Caco-2 (cell line): ENCODE measurements at regions not wholly inside any gene's neighbourhood (a gene's known extent, or its start where the extent isn't known, plus 50 kb on each side); places are given as distances from the start of the nearest gene placed in this dataset.

Source experiments
- BruUV-seq: library from RNA; stranded (reverse); fragments of 400-500 nt; replicated peaks from 2 replicates; lab custom pipeline; 2021; lab: Mats Ljungman, UMichigan
- CTCF ChIA-PET: fragments of 300-600 bp; sonication (Branson Sonifier 250); formaldehyde crosslinking; loops from one replicate; lab custom pipeline; 2022; ENCODE audit warnings: antibody characterized with exemption; lab: Charles Lee
- POLR2A ChIA-PET: fragments of 300-600 bp; sonication (Branson Sonifier 250); formaldehyde crosslinking; loops from one replicate; lab custom pipeline; 2022; ENCODE audit warnings: antibody characterized with exemption; lab: Charles Lee
- DNase-seq, 2 experiments: peaks; one replicate each; pipeline versions ENCODE4 v3.0.0 to v3.0.0-alpha.2; 2020 to 2022
- H3K27me3 ChIP-seq: replicated peaks from 2 replicates; pipeline ENCODE4 v1.6.0; 2011; ENCODE audit warnings: low read length; ENCODE audit not compliant: control insufficient read depth, insufficient read depth
- H3K36me3 ChIP-seq: 2 replicates; pipeline ENCODE4 v1.5.1; 2011; ENCODE audit warnings: low read length; ENCODE audit not compliant: control insufficient read depth, insufficient read depth
- H3K4me1 ChIP-seq: fragments of 250-450 bp; sonication (Bioruptor Pico); 2 replicates; pipeline ENCODE4 v1.5.1; 2020; ENCODE audit warnings: mild to moderate bottlenecking
- H3K4me3 ChIP-seq: 2 replicates; pipeline ENCODE4 v1.5.1; 2011; ENCODE audit warnings: low read depth, mild to moderate bottlenecking, control low read depth, low read length
- H3K9me3 ChIP-seq: fragments of 250-450 bp; sonication (Bioruptor Pico); 2 replicates; pipeline ENCODE4 v1.5.1; 2020; ENCODE audit warnings: mild to moderate bottlenecking, moderate library complexity
- H3K27ac Mint-ChIP-seq: one replicate; pipeline ENCODE4 v1.8.0; 2022; ENCODE audit warnings: mixed read lengths; ENCODE audit not compliant: unreplicated experiment
- H3K27me3 Mint-ChIP-seq: one replicate; pipeline ENCODE4 v1.8.0; 2022; ENCODE audit warnings: mixed read lengths; ENCODE audit not compliant: insufficient read depth, unreplicated experiment
- H3K36me3 Mint-ChIP-seq: one replicate; pipeline ENCODE4 v1.8.0; 2022; ENCODE audit warnings: mild to moderate bottlenecking, mixed read lengths; ENCODE audit not compliant: insufficient read depth, unreplicated experiment
- H3K4me1 Mint-ChIP-seq: one replicate; pipeline ENCODE4 v1.8.0; 2022; ENCODE audit warnings: low read depth, mixed read lengths; ENCODE audit not compliant: unreplicated experiment
- H3K4me3 Mint-ChIP-seq: one replicate; pipeline ENCODE4 v1.8.0; 2022; ENCODE audit warnings: mild to moderate bottlenecking, moderate library complexity, mixed read lengths; ENCODE audit not compliant: unreplicated experiment
- H3K9me3 Mint-ChIP-seq: one replicate; pipeline ENCODE4 v1.8.0; 2022; ENCODE audit warnings: mixed read lengths; ENCODE audit not compliant: unreplicated experiment
- intact Hi-C: fragments of 100-400 bp; cut with micrococcal nuclease; formaldehyde crosslinking; loops from one replicate; pipeline ENCODE4 v1.10.0; 2022; ENCODE audit not compliant: unreplicated experiment
- TF ChIP-seq, protein P1 (sequence below), 2 experiments: fragments of 200-600 bp in 1 of 2; IDR thresholded peaks; 1 replicate in 1 of 2; 2 replicates in 1 of 2; pipeline versions ENCODE4 v1.5.1 to v1.8.0; 2011 to 2022; ENCODE audit warnings: antibody characterized with exemption in 1 of 2, control low read depth in 1 of 2, inconsistent platforms in 1 of 2, low read depth in 1 of 2, low read length in 1 of 2, mild to moderate bottlenecking in 1 of 2, moderate library complexity in 1 of 2; ENCODE audit not compliant: insufficient read depth in 1 of 2, severe bottlenecking in 1 of 2, unreplicated experiment in 1 of 2

DNA sequence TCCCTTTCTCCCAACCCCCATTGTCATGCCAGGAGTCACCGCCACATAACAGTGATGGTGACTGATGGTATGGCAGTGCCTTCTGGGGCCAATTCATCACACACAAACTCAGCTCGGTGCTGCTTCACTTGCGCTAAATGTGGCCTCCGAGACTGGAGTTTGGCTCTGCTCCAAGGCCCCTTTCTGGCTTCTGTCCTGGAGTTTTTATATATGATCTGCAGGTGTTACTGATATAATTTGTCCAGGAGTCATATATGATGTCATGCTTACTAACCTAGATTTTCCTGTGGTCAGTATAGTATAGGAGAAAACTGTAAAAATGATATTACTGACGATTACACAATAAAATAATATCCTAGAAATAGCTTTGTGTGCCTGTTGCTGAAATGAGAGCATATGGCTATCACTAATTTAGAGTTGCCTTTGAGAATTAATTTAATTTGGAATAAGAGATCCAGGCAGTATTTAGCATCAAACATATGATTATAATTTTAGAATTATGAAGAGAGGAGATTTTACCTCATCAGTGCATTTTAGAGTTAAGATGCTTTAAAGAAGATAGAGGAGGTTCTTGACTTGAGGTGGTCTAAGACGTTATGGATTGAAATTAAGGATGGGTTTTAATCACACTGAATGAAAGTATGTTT lies 334.1 kb upstream of the CD180 start:
- intact Hi-C loops = no loop called here
- Mint-ChIP-seq H3K27ac (no peak overlapping the region), H3K9me3 (no peaks in the 10 kb centered on the region), H3K27me3 (no peaks in the 10 kb centered on the region), H3K36me3 (no peaks in the 10 kb centered on the region), H3K4me3 (no peak overlapping the region), H3K4me1 (peaks cover 27% of the 10 kb centered on the region)
- Histone ChIP-seq H3K27me3 (no peaks in the 10 kb centered on the region), H3K36me3 (no peaks in the 10 kb centered on the region), H3K9me3 (peaks cover 11% of the 10 kb centered on the region), H3K4me1 (0 out of 2 replicates have a peak, but pooled peaks cover 10% of the 10 kb centered on the region), H3K4me3 (no peak overlapping the region)
- no TSS peak for BruUV-seq
- no peak for DNase-seq
- TF ChIP-seq, protein P1, sequence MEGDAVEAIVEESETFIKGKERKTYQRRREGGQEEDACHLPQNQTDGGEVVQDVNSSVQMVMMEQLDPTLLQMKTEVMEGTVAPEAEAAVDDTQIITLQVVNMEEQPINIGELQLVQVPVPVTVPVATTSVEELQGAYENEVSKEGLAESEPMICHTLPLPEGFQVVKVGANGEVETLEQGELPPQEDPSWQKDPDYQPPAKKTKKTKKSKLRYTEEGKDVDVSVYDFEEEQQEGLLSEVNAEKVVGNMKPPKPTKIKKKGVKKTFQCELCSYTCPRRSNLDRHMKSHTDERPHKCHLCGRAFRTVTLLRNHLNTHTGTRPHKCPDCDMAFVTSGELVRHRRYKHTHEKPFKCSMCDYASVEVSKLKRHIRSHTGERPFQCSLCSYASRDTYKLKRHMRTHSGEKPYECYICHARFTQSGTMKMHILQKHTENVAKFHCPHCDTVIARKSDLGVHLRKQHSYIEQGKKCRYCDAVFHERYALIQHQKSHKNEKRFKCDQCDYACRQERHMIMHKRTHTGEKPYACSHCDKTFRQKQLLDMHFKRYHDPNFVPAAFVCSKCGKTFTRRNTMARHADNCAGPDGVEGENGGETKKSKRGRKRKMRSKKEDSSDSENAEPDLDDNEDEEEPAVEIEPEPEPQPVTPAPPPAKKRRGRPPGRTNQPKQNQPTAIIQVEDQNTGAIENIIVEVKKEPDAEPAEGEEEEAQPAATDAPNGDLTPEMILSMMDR (IDR thresholded peaks at IDR 0.05; ENCODE audit: insufficient read depth in 1 of 2, low read depth in 1 of 2, low read length in 1 of 2, severe bottlenecking in 1 of 2, unreplicated experiment in 1 of 2) = no peak
- ChIA-PET CTCF (no interaction called here), POLR2A (no interaction called here)

DNA sequence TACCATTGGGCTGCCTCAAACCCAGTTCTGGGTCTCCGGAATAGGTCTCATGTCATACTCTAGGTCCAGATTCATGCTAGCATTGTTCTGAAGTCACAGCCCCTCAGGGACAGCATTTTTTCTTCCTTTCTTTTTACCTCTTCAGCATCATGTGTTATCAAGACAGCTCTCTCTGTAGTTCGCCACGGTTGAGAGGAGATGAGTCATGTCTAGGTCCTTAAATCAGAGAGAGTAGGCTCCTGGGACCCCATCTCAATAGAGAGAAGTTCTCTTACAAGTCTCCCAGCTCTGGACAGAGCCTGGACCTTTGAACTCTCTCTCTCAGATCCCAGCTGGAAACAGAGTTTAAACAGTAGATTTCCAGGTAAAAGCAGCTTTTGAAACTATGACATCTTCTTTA lies 332.4 kb upstream of the CD180 start:
- Mint-ChIP-seq H3K27me3 (no peaks in the 10 kb centered on the region), H3K27ac (no peak overlapping the region), H3K4me3 (no peak overlapping the region), H3K4me1 (peaks cover 20% of the 10 kb centered on the region), H3K36me3 (no peaks in the 10 kb centered on the region), H3K9me3 (no peaks in the 10 kb centered on the region)
- Histone ChIP-seq H3K4me1 (no peaks in the 10 kb centered on the region), H3K4me3 (no peak overlapping the region), H3K36me3 (no peaks in the 10 kb centered on the region), H3K9me3 (peaks cover 11% of the 10 kb centered on the region), H3K27me3 (no peaks in the 10 kb centered on the region)
- DNase-seq = no peak
- no TSS peak for BruUV-seq
- POLR2A ChIA-PET = no interaction called here
- TF ChIP-seq, protein P1 (IDR thresholded peaks at IDR 0.05; ENCODE audit: insufficient read depth in 1 of 2, low read depth in 1 of 2, low read length in 1 of 2, severe bottlenecking in 1 of 2, unreplicated experiment in 1 of 2) = no peak
- CTCF ChIA-PET = no interaction called here
- intact Hi-C loops = no loop called here

GRCh38 chr5:67526793-67527192 lies 330.2 kb upstream of the CD180 start:
- no peaks in the 10 kb centered on the region for H3K36me3 ChIP-seq
- Mint-ChIP-seq H3K27me3 (no peaks in the 10 kb centered on the region), H3K4me3 (no peak overlapping the region), H3K27ac (no peak overlapping the region), H3K4me1 (peaks cover 8% of the 10 kb centered on the region), H3K36me3 (no peaks in the 10 kb centered on the region), H3K9me3 (no peaks in the 10 kb centered on the region)
- TF ChIP-seq, protein P1 (IDR thresholded peaks at IDR 0.05; ENCODE audit: insufficient read depth in 1 of 2, low read depth in 1 of 2, low read length in 1 of 2, severe bottlenecking in 1 of 2, unreplicated experiment in 1 of 2) = no peak
- ChIA-PET POLR2A (no interaction called here), CTCF (no interaction called here)
- intact Hi-C loops = no loop called here
- no TSS peak for BruUV-seq
- H3K4me3 ChIP-seq = no peak overlapping the region
- H3K4me1 ChIP-seq = no peaks in the 10 kb centered on the region
- H3K9me3 ChIP-seq = peaks cover 11% of the 10 kb centered on the region
- H3K27me3 ChIP-seq = no peaks in the 10 kb centered on the region
- no peak for DNase-seq
